Activated gamma-delta T cell treated with Interleukin-2 at 50 U/mL for 16 hours (primary cell): ENCODE measurements at regions not wholly inside any gene's neighbourhood (a gene's known extent, or its start where the extent isn't known, plus 50 kb on each side); places are given as distances from the start of the nearest gene placed in this dataset.
"Not testable (repeated sequence)": the region's sequence is repeated elsewhere in the genome, so short reads cannot be mapped to it uniquely, and the experiment has no call there.

Source experiments
- DNase-seq: peaks from one replicate; pipeline ENCODE4 v3.0.0-alpha.2; 2020

DNA sequence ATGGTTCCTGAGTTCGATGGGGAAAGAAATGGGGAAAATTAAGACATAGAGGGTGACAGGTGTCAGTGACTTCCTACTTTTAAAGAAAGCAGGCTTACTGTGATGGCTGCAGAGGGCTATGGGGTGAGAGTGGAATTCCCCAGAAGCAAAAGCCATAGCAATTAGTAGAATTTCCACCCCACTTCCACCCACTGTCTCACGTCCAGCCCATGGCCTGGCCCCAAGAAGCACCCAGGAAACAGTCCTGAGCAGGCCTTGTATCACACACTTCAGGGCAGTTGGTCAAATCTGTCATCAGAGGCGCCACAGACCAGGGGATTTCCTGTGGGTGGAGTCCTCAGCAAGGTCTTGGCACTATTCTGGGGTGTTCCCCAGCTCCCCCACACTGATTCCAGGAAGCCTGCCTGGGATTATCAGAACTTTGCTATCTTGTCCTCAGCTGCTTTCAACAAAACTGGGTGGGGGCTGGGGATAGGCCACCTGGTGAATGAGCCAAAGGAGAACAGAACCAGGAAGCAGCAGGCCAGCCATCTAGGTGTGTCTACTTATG is 120.1 kb upstream of the CCND2 start:
- no peak for DNase-seq

DNA sequence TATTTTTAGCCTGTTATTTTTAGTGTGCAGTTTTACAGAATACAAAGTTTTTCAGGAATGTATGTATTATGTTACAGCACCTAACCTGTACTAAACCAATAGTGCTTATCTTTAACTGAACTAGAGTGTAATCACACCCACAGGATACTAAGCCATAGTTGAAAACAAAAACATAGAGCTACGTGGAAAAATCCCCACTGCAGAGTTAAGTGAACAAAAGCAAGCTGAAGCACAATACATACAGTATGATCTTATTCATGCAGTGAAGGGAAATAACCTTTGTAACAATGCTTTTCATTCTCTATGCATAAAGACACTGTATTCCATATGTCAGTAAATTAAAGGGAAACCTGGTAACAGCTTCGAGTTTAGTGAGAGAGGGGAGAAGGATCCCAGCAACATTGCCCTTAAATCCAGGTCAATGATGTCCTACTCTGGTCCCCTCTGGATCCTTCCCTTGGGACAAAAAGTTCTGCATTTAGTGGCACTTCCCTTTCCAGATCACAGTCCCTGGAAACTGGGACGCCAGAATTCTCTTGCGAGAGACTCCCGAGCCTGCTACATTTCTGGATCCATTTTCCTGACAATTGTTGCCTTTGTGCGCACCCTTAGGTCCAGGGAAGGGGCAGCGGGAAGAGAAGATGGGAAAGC is 121.3 kb upstream of the CCND2 start:
- DNase-seq, result no peak

DNA sequence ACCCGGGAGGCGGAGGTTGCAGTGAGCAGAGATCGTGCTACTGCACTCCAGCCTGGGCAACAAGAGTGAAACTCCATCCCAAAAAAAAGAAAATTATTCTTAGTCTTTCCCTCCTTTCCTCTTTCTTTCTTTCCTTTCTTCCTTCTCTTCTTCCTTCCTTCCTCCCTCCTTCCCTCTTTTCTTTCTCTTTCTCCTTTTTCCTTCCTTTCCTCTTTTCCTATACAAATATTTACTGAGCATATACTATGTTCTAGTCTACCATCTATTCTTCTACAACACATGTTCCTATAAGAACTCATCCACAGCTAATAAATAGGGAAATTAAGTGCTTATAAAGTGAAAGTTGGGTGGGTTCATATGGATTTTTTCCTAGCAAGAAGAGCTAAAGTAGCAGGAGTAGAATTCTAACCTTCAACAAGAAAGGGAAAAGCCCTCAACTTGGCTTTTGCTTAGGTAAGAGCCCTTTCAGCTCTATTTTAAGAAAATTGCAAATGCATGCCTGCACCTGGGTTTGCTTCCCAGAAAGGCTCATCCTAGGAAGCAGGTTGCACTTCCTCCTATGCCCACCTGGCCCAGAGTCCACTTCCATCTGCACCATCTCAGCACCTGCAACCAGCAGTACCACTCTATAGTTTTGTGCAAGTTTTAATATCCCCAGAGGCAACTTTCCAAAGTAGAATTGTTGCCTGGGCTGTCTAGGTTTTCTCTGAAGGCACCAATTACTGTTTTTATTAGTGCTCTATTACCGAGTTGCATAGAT is 122.0 kb upstream of the CCND2 start:
- no peak for DNase-seq

DNA sequence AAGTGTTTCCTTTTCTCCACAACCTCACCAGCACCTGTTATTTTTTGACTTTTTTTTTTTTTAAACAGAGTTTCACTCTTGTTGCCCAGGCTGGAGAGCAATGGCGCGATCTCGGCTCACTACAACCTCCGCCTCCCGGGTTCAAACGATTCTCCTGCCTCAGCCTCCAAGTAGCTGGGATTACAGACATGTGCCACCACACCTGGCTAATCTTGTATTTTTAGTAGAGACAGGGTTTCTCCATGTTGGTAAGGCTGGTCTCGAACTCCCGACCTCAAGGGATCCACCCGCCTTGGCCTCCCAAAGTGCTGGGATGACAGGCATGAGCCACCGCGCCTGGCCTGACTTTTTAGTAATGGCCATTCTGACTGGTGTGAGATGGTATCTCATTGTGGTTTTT is 123.2 kb upstream of the CCND2 start:
- not testable (repeated sequence) for DNase-seq

DNA sequence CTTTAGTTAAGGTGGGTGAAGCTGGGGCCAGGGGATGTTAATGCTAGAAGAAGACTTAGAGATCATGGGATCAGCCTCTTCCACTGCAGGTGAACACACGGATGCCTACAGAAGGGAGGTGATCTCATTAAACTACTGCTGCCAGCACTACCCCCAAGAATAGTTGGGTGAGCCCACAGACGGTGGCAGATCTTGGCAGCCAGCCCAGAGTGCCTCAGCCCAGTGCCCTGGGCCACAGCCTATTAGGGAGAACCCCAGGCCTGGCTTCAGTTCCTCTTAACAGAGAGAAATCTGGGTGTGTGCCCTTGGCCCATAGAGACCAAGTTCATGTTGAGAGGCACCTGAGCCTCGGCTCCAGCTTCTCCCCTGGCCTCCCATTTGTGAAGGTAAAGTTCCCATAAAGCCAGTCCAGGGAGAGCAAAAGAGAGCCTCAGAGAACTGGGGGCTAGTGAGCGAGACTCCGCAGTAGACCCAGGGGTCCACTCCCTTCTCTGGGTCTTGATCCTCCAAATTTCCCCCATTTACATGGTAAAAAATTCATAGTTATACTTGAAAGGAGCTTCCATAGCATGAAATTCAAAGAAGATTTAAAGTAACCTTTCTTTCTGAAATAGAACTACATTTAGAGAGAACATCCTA is 125.0 kb upstream of the CCND2 start:
- peak; percentile 21 for DNase-seq

DNA sequence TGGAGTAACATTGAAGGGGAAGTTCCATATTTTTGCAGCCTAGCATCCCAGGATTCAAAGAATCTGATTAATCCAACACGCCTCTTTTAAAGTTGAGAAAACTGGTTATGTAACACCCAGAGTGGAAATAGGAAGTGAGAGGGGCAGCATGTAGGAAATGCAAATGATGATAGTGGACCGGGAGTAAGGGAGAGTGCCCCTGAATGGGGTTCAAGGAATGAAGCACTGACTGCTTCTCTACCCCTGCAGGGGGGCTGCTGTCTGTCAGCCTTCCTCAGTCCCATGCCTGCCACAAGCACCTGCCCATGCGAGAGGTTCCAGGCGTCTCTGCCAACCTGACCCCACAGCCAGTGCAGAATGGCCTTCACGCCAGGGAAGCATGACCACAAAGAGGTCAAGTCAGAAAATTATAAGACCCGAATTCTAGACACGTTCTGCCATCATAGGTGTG is 126.5 kb upstream of the CCND2 start:
- DNase-seq, result no peak

DNA sequence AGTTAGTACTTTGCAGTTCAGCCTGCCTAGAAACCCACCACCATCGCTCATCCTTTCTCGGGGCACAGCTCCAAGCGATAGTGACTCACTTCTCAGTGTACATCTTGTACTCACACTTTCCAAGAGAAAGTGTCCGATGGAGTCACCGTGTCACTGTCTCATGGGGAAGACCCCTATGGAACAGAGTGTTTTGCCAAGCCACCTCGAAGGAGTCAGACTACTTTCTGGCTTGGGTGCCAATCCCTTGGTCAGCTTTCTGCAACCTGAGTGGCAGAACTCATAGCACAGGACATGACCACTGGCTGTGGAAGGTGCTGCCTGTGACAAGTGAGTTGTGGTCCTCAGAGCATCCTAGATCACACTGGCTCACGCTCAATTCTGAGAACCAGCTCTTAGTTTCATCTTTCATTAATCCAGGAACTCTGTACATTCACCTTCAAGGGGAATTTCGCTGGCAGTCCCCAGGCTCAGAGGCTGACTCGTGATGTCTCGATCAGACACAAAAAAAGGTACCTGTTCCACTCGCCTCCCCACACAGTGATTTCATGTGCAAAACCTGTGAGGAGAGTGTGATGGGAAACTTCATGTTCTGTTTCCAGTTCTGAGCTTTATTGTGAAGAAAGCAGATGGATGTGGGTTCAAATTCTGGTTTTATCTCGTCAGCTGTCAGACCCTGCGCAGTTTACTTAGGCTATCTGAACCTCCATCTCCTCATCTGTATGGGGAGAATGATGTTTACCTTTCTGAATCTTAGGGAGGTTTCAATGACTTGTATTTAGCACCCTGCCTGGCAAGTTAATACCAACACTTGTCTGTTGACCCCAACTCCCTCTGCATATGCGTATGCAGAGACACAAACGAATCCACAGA is 127.3 kb upstream of the CCND2 start:
- DNase-seq, result no peak

DNA sequence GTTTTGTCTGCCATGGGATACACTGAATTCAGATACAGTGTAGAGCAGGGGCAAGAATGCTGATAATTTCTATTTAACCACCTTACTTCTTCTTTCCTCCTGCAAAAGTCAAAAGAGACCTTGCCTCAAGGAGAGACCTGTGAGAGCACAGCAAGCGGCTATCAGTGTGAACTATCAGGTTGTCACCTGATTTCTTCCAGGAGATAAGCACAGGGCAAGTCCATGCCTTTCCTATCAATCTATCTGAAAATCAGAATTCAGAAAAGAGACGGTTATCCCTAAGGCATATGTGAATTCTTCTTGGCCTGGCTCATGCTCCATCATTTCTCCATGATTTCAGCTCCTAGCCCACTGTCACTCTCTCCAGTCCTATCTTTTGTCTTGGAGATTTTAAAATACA is 128.9 kb upstream of the CCND2 start:
- no peak for DNase-seq

DNA sequence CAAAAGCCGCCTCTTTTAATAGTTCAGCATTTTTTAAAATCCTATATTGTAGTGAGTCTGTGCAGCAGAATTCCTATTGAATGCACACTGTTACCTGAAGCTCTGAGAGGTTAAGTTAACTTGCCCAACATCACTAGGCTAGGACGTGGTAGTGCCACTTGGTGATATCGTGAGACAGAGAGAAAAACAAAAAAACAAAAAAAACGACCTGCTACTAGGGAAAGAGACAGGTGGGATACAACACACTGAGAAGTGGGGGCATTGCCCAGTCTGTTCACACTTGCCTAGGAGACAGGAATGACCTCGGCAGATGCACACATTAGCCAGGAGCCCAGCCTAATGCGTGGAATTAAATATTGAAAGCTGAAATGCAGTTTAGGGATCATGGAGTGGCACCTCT is 129.7 kb upstream of the CCND2 start:
- DNase-seq, result no peak

DNA sequence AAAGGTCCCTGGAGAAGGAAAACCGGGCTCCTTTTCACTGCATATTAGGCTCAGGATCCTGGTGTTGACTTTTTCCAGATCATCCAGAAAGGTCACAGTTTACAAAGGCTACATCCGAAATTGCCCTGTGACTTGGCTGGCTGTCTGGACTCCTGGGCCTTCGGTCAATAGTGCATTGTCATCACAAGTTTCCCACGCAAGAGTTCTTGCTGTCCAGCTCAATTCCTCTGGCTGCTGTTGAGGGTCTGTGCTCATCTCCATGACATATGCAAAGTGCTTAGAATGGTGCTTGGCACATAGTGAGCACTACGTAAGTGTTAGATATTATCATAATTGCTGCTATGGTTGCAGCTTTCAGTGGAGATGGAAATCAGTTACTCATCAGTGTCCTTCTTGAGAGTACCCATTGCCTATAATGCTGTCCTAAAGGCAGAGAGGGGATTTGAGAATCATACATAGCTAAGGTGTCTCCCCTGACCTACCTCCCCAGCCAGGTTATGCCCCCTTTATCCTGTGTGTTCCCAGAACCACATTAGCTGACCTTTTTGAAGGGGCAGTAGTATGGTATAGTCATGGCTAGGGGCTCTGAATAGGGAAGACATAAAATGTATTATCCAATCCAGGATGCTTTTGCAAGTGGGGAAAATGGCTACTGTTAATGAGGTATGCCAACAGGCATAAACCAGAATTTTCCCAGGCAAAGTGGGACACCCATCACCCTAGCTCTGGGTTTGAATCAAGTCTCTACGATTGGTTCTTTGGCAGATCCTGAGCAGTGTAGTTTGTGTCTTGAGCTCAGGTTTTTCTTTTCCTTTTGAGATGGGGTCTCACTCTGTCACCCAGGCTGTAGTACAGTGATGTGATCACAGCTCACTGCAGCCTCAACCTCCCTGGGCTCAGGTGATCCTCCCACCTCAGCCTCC is 132.0 kb upstream of the CCND2 start:
- DNase-seq, result no peak

DNA sequence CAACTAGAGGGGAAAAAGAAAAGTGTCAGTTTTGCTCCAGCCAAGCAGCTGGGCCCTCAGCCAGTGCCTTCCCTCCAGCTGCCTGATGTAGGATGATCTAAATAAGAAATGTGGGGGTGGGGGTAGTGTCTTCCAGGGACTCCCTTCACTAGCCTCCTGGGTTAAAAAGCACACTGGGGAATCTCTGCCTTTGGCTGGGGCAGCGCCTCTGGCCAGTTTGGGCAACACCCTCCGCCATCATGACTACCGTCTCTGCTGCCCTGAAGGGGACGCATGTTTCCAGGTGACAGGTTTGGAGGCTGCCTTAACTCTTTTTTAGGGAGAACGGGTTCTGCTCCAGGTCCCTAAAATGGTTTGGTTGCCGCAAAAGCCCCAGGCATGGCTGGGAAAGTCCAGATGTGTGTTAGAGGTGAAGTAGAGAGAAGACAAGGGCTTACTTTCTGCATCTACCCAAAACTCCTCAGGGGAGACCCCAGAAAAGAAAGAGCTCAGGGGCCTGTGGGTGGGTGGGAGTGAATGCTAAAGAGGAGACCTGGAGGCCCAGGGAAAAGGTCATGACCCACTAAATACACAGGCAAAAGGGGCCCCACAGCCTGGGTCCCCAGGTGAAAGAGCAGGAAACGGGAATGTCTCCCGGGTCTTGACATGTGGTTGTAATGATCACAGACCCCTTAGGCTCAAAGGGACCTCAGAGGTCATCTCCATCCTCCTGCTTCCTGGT is 132.8 kb upstream of the CCND2 start:
- no peak for DNase-seq

DNA sequence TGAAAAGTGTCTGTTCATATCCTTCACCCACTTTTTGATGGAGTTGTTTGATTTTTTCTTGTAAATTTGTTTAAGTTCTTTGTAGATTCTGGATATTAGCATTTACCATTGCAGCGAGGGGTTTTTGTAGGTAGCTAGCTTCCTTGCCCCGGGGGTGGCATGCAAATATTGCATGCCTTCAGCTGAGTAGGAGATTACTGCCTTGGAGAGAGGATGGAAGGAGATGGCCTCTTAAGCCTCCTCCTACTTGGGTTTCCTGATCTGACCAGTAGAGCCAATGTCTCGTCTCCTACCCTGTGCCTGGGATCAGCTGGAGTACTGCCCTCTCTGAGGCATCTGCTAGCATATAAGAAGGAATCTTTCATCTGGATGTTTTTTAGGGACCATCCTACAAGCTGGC is 134.4 kb upstream of the CCND2 start:
- no peak for DNase-seq

DNA sequence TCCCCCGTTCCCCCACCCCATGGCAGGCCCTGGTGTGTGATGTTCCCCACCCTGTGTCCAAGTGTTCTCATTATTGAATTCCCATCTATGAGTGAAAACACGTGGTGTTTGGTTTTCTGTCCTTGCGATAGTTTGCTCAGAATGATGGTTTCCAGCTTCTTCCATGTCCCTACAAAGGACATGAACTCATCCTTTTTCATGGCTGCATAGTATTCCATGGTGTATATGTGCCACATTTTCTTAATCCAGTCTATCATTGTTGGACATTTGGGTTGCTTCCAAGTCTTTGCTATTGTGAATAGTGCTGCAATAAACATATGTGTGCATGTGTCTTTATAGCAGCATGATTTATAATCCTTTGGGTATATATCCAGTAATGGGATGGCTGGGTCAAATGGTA is 135.0 kb upstream of the CCND2 start:
- not testable (repeated sequence) for DNase-seq

DNA sequence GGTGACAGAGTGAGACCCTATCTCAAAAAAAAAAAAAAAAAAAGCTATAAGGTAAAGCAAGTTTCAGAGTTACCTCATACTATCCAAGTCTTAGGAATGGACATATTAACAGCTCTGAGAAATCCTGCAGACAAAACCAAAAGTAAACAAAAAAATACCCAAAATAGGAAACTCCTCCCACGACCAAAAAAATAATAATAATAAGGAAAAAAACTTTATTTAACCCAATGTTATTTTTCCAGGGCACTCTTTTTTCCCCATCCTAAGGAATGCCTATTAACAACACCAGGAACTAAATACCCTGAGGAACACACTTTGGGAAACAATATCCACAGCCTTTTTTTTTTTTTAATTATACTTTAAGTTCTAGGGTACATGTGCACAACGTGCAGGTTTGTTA is 135.5 kb upstream of the CCND2 start:
- no peak for DNase-seq

DNA sequence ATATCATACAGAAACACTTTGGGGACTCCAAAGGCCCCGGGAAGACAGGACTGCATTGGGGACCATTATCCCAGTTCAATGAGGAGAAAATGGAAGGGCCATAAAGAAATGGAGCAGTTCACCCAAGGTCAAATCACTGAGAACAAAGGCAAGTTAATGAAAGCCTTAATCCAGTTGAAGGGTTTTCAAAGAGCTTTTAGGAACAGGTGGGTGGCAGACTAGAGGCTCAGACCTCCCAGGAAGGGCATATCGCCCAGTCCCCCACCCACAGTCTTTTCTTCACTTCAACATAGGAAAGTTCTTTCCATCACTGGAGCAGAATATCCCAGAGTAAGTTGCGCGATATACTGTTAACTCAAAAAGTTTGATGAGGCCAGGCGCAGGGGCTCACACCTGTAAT is 136.1 kb upstream of the CCND2 start:
- DNase-seq, result no peak

DNA sequence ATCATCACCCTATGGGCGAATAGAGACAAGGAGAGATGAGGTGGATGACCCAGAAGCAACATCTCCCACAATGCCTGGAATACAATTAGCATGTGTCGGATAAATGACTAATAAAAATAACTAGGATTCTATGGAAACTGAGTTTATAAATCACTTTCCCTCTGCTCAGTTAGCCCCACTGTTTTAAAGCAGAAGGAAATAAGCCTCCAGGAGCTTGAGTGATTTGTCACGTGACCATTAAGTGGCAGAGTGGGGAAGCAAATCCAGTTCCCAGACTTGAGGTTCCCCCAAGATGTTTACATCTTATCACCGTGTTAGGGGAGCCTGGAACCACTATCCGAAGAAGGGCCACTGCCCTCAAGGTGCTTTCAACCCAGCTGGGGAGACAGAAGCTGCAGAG is 136.5 kb upstream of the CCND2 start:
- DNase-seq, result no peak

DNA sequence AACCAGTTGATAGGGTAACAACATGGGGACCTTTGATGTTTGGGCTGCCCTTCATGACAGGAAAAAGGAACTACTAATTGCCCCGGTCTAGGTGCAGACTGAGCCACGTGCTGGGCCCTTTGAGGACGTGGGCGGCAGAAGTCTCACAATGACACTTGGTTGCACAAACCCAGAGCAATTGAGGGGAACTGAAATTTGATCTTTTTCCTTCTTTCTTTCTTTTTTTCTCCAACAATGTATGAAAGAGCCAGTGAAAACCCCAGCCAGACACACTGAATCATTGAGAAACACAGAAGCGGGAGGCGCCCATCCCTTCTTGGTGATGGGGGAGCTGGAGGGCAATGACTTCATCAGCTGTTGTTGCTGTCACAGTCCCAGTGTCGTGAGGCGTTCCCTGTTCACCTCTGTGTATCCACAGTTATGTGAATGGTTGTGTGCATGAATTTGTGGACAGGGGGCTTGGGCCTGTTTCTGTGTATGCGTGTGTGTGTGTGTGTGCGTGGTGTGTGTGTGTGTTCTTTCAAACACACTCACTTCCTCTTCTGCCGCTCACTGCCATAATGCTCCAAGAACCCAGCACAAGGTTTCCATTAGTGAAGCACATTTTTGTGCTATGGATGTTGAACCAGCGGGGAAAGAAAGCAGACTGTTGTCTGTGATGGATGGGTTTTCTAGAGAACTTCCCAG is 137.5 kb upstream of the CCND2 start:
- no peak for DNase-seq

DNA sequence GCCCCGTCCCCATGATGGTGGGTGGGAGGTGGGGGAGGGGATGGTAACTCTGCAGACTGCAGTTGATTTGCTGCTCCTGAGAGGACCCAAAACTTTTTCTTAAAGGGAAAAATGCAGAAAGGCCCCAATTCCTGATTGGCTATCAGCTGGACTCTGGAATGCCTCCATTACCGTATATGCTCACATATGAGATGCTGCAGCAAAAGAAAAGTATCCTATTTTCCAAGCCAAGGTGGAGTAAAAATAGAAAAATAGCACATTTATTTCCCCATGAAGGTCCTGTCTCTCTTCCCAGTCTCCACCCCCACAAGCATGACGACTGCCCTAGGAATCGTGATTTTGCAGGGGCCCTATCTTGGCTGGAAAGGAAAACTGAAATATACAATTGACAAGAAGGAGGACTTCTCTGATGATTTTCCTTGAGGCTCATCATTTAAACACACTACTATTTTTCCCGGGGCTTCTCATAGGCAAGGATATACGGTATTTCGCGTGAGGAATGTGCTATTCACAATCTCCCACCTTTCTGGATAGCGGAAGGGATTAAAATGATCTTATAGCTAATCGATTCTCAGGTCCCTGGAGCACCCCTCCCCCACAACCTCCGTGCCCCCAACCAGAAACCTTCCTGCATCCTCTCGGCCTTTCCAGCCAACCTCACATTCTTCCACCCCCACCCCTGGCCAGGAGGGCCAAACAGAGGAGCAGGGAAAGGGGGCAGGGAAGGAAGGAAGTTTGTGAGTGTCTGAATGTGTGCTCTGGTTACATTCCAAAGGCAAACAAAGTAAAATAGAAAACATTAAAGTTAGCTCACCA is 138.9 kb upstream of the CCND2 start:
- no peak for DNase-seq

DNA sequence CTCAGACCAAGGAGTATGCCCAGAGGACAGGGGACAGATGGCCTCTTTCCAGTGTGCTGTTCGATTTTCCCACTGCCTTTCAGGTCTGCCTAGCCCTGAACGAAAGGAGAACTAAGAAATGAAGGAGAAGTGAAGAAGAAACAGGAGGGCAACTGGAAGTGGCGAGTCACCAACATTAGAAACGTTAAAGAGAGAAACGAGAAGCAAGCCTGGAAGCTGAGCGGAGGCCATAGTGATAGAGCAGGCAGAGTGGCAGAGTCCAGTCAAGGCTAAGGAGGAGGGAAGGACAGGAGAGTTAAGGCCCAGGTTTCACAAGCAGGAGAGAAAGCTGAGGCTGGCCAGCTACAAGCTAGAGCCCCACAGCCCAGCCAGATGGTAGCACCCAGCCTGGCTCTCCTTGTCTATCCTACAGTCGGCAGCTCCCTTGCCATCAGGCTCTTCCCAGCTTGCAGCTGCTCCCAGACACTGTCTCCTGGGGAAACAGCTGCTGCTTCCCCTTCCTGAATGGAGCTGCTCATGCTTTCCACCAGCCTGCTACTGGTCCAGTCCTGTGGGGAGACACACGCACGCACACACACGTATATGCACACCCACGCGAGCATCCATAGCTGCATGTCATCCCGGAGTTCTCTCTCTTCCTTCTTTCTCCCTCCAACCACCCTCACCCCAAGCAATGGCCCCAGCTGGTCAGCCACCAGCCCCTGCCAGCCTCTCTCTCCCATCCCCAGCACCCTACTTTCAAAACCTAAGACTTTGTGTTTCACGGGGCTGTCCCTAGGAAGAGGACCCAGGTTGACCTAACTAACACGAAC is 139.7 kb upstream of the CCND2 start:
- no peak for DNase-seq
